ENCODE measurements at regions not wholly inside any gene's neighbourhood (a gene's known extent, or its start where the extent isn't known, plus 50 kb on each side); places are given as distances from the start of the nearest gene placed in this dataset.

GRCh38 chr5:125794922-125795321 is 628.3 kb upstream of the GRAMD2B start:
- no peak for TF ChIP-seq CTCF (IDR thresholded peaks at IDR 0.05)
- TF ChIP-seq POLR2AphosphoS5 (IDR thresholded peaks at IDR 0.05; ENCODE audit: low read depth, low read length): no peak
